GM10248 (cell line): ENCODE measurements at regions not wholly inside any gene's neighbourhood (a gene's known extent, or its start where the extent isn't known, plus 50 kb on each side); places are given as distances from the start of the nearest gene placed in this dataset.

Experiments used
- CTCF ChIA-PET: fragments of 300-600 bp; sonication (Branson Sonifier 250); formaldehyde crosslinking; extraction: SDS; loops from one replicate; lab custom pipeline; 2021; ENCODE audit warnings: antibody characterized with exemption; lab: Yijun Ruan, JAX
- POLR2A ChIA-PET: fragments of 350-650 bp; sonication (Branson Sonifier 250); formaldehyde crosslinking; extraction: SDS; loops from one replicate; lab custom pipeline; 2020; ENCODE audit warnings: antibody characterized with exemption; lab: Yijun Ruan, JAX
- DNase-seq: peaks from one replicate; pipeline ENCODE4 v3.0.0; 2012; ENCODE audit errors: extremely low spot score
- TF ChIP-seq, protein P1 (sequence below): IDR thresholded peaks from 2 replicates; pipeline ENCODE4 v1.5.1; 2012; ENCODE audit warnings: mild to moderate bottlenecking, low read depth; ENCODE audit errors: extremely low read depth, missing control alignments, control extremely low read depth

DNA sequence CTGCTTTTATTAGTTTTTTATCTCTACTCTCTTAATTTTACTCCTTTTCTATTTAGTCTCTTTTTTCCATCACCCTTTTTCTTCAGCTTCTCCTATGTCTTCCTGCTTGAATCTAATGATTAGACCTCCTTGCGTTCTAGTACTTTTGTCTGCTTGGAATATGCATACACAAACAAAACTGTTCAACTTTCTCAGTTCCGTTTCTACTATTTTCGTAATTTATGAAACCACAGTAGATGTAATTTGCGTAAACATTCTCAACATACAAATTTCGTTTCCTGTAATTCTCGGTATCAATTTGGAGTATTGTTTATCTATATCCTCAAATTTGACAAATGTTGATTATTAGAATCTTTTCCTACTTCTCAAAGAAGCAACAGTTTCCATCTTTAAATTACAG, 772.5 kb downstream of the USP25 start:
- CTCF ChIA-PET: no interaction called here

DNA sequence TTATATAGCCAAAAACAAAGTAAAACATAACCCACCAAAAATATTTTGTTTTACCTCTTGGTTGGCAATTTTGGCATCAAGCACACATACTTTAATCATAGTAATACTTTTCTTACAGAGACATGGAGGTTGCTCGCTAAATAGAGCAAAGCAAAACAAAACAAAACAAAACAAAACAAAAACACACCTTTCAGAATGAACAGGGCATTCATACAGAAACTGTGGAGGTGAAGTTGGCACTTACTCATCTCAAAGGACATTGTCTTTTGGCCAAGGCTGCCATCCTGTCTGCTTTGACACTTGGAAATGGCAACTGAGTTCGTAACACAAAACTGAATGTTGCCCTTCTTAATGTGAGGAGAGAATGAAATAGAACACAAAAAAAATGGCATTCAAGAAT, 773.1 kb downstream of the USP25 start:
- no peak for DNase-seq
- TF ChIP-seq, protein P1, sequence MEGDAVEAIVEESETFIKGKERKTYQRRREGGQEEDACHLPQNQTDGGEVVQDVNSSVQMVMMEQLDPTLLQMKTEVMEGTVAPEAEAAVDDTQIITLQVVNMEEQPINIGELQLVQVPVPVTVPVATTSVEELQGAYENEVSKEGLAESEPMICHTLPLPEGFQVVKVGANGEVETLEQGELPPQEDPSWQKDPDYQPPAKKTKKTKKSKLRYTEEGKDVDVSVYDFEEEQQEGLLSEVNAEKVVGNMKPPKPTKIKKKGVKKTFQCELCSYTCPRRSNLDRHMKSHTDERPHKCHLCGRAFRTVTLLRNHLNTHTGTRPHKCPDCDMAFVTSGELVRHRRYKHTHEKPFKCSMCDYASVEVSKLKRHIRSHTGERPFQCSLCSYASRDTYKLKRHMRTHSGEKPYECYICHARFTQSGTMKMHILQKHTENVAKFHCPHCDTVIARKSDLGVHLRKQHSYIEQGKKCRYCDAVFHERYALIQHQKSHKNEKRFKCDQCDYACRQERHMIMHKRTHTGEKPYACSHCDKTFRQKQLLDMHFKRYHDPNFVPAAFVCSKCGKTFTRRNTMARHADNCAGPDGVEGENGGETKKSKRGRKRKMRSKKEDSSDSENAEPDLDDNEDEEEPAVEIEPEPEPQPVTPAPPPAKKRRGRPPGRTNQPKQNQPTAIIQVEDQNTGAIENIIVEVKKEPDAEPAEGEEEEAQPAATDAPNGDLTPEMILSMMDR: no peak
- POLR2A ChIA-PET: no interaction called here
- CTCF ChIA-PET: no interaction called here

More for the DNA sequence above, 772.5 kb downstream of the USP25 start:
- DNase-seq: no peak
- TF ChIP-seq, protein P1: no peak
- POLR2A ChIA-PET: no interaction called here

DNA sequence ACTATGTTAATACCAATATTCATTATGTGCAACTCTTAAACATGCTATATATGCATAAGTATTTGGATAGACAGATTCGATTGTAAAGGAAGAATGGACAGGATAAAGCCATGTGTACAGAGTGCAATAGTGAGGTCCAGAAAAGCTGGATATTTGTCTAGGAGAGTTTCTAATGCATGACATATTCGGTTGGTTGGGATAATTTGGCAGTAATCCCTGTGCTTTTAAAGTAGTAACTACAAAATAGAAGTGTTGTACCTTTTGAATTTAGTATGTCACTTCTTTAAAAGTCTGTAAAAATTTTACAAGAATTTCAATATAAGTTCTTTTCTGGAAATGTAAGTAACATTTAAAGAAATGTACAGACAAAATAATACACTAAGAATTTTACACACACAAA, 774.5 kb downstream of the USP25 start:
- TF ChIP-seq, protein P1: no peak
- POLR2A ChIA-PET: no interaction called here
- no peak for DNase-seq
- CTCF ChIA-PET: no interaction called here

DNA sequence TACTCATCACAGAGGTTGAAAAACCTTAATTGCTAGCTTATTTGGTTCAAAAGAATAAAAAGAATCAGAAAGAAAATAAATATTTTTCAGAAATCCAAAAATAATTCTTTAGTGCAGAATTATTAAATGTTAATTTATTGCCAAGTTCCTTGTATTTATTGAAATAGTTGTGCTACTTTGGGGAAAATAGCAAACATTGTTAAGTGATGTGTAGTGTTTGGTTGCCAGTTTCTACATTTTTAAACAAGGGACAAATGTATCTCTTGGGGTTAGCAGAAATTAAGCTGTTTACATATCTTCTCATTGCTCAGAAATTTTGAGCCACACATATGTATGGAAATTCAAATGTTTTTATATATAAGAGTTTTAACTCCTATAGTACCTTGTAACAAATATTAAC, 775.0 kb downstream of the USP25 start:
- DNase-seq: no peak
- TF ChIP-seq, protein P1: no peak
- POLR2A ChIA-PET: no interaction called here
- CTCF ChIA-PET: interaction anchor here (1.1 kb wide), 1 partner anchor 9 kb away, joined by 3 read pairs; no protein-coding TSS in a partner anchor

DNA sequence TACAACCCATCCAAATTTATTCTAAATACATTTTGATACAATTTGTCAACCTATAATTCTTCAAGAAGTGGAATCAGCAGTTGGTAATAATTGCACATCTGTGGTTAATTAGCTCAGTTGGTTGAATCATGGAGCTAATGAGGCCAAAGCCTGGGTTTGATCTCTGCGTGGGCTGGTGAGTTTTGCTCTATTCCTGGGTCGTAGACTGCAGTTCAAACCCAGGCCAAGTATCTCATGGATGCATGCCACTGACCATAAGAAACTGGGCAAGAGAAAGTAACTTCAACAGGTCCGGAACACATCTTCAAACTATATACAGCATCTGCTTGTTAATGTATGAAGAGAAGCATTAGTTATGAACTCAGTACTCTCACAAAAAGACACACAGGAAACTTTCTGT, 779.7 kb downstream of the USP25 start:
- TF ChIP-seq, protein P1: no peak
- CTCF ChIA-PET: no interaction called here
- DNase-seq: no peak
- POLR2A ChIA-PET: no interaction called here

DNA sequence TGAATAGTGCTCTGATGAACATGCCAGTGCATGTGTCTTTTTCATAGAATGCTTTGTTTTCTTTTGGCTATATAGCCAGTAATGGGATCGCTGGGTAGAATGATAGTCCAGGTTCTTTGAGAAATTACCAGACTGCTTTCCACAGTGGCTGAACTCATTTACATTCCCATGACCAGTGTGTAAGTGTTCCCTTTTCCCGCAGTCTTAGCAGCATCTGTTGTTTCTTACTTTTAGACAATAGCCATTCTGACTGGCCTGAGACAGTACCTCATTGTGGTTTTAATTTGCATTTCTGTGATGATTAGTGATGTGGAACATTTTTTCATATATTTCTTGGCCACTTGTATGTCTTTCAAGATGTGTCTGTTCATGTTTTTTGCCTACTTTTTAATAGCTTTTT, 784.5 kb downstream of the USP25 start:
- POLR2A ChIA-PET: no interaction called here
- CTCF ChIA-PET: no interaction called here
- TF ChIP-seq, protein P1: no peak
- no peak for DNase-seq

DNA sequence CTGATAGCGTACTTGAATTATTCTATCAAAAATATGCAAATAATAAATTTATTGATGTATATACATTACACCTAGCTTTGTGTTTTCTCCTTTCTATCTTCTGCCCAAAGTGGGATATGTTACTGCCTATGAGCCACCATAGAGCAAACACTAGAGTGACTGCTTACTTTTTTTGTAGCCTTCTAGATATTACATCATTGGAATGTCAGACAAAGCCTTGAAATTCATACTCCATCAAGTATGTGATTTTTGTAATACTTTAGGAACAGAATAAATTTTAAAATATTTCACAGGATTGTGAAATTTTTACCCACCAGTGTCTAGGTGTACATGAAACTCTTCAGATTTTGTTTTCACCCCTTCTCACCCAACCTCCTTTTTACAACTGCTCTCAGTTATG, 787.6 kb downstream of the USP25 start:
- ChIA-PET POLR2A (no interaction called here), CTCF (no interaction called here)
- DNase-seq: no peak
- TF ChIP-seq, protein P1: no peak
